ENCODE measurements at regions not wholly inside any gene's neighbourhood (a gene's known extent, or its start where the extent isn't known, plus 50 kb on each side); places are given as distances from the start of the nearest gene placed in this dataset.

DNA sequence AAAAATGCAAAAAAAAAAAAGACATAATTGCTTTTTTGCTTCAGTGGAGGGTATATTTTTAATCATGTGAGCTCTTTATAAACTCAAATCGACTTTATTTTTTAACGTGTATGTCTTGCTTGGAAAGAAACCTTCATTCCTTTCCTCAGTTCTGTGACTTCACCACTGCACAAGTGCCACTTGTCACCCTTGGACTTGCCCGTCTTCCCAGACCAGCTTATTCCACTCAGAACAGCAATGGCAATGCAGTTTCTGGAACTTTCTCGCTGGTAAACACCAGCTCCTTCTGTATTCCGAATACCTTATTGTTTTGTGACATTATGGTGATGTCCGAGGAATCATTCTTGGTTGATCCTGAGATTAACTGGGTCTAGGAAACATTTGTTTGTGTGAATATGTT, 440.5 kb upstream of the ADAMTS16 start:
- TF ChIP-seq, protein P1, sequence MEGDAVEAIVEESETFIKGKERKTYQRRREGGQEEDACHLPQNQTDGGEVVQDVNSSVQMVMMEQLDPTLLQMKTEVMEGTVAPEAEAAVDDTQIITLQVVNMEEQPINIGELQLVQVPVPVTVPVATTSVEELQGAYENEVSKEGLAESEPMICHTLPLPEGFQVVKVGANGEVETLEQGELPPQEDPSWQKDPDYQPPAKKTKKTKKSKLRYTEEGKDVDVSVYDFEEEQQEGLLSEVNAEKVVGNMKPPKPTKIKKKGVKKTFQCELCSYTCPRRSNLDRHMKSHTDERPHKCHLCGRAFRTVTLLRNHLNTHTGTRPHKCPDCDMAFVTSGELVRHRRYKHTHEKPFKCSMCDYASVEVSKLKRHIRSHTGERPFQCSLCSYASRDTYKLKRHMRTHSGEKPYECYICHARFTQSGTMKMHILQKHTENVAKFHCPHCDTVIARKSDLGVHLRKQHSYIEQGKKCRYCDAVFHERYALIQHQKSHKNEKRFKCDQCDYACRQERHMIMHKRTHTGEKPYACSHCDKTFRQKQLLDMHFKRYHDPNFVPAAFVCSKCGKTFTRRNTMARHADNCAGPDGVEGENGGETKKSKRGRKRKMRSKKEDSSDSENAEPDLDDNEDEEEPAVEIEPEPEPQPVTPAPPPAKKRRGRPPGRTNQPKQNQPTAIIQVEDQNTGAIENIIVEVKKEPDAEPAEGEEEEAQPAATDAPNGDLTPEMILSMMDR (IDR thresholded peaks at IDR 0.05): no peak
- no peak for TF ChIP-seq POLR2A (IDR thresholded peaks at IDR 0.05; ENCODE audit: low read depth)
- TF ChIP-seq POLR2AphosphoS5 (IDR thresholded peaks at IDR 0.05): no peak
- TF ChIP-seq EP300 (IDR thresholded peaks at IDR 0.05): no peak
